GM21367 (cell line): ENCODE measurements at regions not wholly inside any gene's neighbourhood (a gene's known extent, or its start where the extent isn't known, plus 50 kb on each side); places are given as distances from the start of the nearest gene placed in this dataset.
"Not testable (repeated sequence)": the region's sequence is repeated elsewhere in the genome, so short reads cannot be mapped to it uniquely, and the experiment has no call there.

Source experiments
- ATAC-seq: cut with Tn5 transposase; IDR thresholded peaks from one replicate; pipeline ENCODE4 v1.9.1; 2021; ENCODE audit not compliant: unreplicated experiment

- no peak for ATAC-seq
Observed at GRCh38 chr1:5734996-5735395, 257.2 kb downstream of the NPHP4 start.

- no peak for ATAC-seq
Observed at GRCh38 chr1:5734414-5734813, 257.8 kb downstream of the NPHP4 start.

GRCh38 chr1:5733596-5733995 is 258.6 kb downstream of the NPHP4 start:
- no peak for ATAC-seq

- ATAC-seq, result no peak
Observed at GRCh38 chr1:5731110-5731423, 261.2 kb downstream of the NPHP4 start.

- no peak for ATAC-seq
Observed at GRCh38 chr1:5730272-5731109, 261.7 kb downstream of the NPHP4 start.

- ATAC-seq, result no peak
Observed at GRCh38 chr1:5729636-5730145, 262.5 kb downstream of the NPHP4 start.

GRCh38 chr1:5728663-5729355 is 263.4 kb downstream of the NPHP4 start:
- ATAC-seq, result no peak

- ATAC-seq, result no peak
Observed at GRCh38 chr1:5727871-5728643, 264.2 kb downstream of the NPHP4 start.

- ATAC-seq, result no peak
Observed at GRCh38 chr1:5727191-5727590, 265.0 kb downstream of the NPHP4 start.

- ATAC-seq, result not testable (repeated sequence)
Observed at GRCh38 chr1:5726586-5727184, 265.5 kb downstream of the NPHP4 start.

- no peak for ATAC-seq
Observed at GRCh38 chr1:5725855-5726585, 266.2 kb downstream of the NPHP4 start.

- ATAC-seq, result no peak
Observed at GRCh38 chr1:5725406-5725805, 266.8 kb downstream of the NPHP4 start.

GRCh38 chr1:5724847-5725246 is 267.4 kb downstream of the NPHP4 start:
- no peak for ATAC-seq

- ATAC-seq, result no peak
Observed at GRCh38 chr1:5722635-5723164, 269.5 kb downstream of the NPHP4 start.

- no peak for ATAC-seq
Observed at GRCh38 chr1:5721634-5722215, 270.5 kb downstream of the NPHP4 start.

GRCh38 chr1:5720936-5721335 is 271.3 kb downstream of the NPHP4 start:
- no peak for ATAC-seq

- no peak for ATAC-seq
Observed at GRCh38 chr1:5720484-5720883, 271.7 kb downstream of the NPHP4 start.

- ATAC-seq, result no peak
Observed at GRCh38 chr1:5720045-5720444, 272.2 kb downstream of the NPHP4 start.

- no peak for ATAC-seq
Observed at GRCh38 chr1:5718831-5719632, 273.2 kb downstream of the NPHP4 start.
